Activated CD4-positive, alpha-beta T cell treated with anti-CD3 and anti-CD28 coated beads, Interleukin-2, amount 50 U/mL, for 4 hours (primary cell): ENCODE measurements at regions not wholly inside any gene's neighbourhood (a gene's known extent, or its start where the extent isn't known, plus 50 kb on each side); places are given as distances from the start of the nearest gene placed in this dataset.
"Not testable (repeated sequence)": the region's sequence is repeated elsewhere in the genome, so short reads cannot be mapped to it uniquely, and the experiment has no call there.

Source experiments
- DNase-seq, 2 experiments: peaks; one replicate each; pipeline ENCODE4 v3.0.0-alpha.2; 2020

GRCh38 chr9:129306318-129306973, 128.4 kb upstream of the IER5L start:
- no peak for DNase-seq

GRCh38 chr9:129305246-129305645, 127.2 kb upstream of the IER5L start:
- DNase-seq, result no peak

GRCh38 chr9:129301941-129302340, 123.9 kb upstream of the IER5L start:
- DNase-seq, result no peak

GRCh38 chr9:129296195-129296594, 118.1 kb upstream of the IER5L start:
- DNase-seq, result not testable (repeated sequence)

GRCh38 chr9:129291041-129291501, 113.0 kb upstream of the IER5L start:
- DNase-seq, result no peak

GRCh38 chr9:129290606-129291005, 112.5 kb upstream of the IER5L start:
- DNase-seq, result no peak

GRCh38 chr9:129289883-129290282, 111.8 kb upstream of the IER5L start:
- no peak for DNase-seq

GRCh38 chr9:129289131-129289731, 111.2 kb upstream of the IER5L start:
- no peak for DNase-seq

GRCh38 chr9:129287619-129288305, 109.7 kb upstream of the IER5L start:
- DNase-seq, result no peak

- no peak for DNase-seq
These were observed 108.1 kb upstream of the IER5L start for GRCh38 chr9:129285979-129286772.

GRCh38 chr9:129285382-129285781, 107.3 kb upstream of the IER5L start:
- no peak for DNase-seq

- no peak for DNase-seq
These were observed 106.7 kb upstream of the IER5L start for GRCh38 chr9:129284607-129285291.

GRCh38 chr9:129283705-129284606, 105.9 kb upstream of the IER5L start:
- no peak for DNase-seq

GRCh38 chr9:129283291-129283691, 105.2 kb upstream of the IER5L start:
- no peak for DNase-seq

GRCh38 chr9:129282731-129283211, 104.7 kb upstream of the IER5L start:
- no peak for DNase-seq

- DNase-seq, result no peak
These were observed 104.2 kb upstream of the IER5L start for GRCh38 chr9:129282272-129282671.

- DNase-seq, result no peak
These were observed 103.6 kb upstream of the IER5L start for GRCh38 chr9:129281506-129282145.

GRCh38 chr9:129280623-129281271, 102.7 kb upstream of the IER5L start:
- no peak for DNase-seq

GRCh38 chr9:129280236-129280622, 102.2 kb upstream of the IER5L start:
- DNase-seq, result no peak
